Glutamatergic neuron (in vitro differentiated cells): ENCODE measurements at regions not wholly inside any gene's neighbourhood (a gene's known extent, or its start where the extent isn't known, plus 50 kb on each side); places are given as distances from the start of the nearest gene placed in this dataset.

ENCODE experiments used
- DNase-seq: peaks from one replicate; pipeline ENCODE4 v3.0.0; 2022
- H3K27ac Mint-ChIP-seq: one replicate; pipeline ENCODE4 v1.8.0; 2020; ENCODE audit warnings: mild to moderate bottlenecking, mixed read lengths, inconsistent platforms; ENCODE audit not compliant: unreplicated experiment
- H3K27me3 Mint-ChIP-seq: one replicate; pipeline ENCODE4 v1.8.0; 2020; ENCODE audit warnings: mild to moderate bottlenecking, moderate library complexity, mixed read lengths, inconsistent platforms; ENCODE audit not compliant: unreplicated experiment
- H3K36me3 Mint-ChIP-seq: one replicate; pipeline ENCODE4 v1.8.0; 2020; ENCODE audit warnings: mild to moderate bottlenecking, mixed read lengths, inconsistent platforms; ENCODE audit not compliant: unreplicated experiment
- H3K4me1 Mint-ChIP-seq: one replicate; pipeline ENCODE4 v1.8.0; 2020; ENCODE audit warnings: mild to moderate bottlenecking, low read depth, mixed read lengths, inconsistent platforms; ENCODE audit not compliant: unreplicated experiment
- H3K4me3 Mint-ChIP-seq: one replicate; pipeline ENCODE4 v1.8.0; 2020; ENCODE audit warnings: mild to moderate bottlenecking, mixed read lengths, inconsistent platforms; ENCODE audit not compliant: unreplicated experiment
- H3K9me3 Mint-ChIP-seq: one replicate; pipeline ENCODE4 v1.8.0; 2020; ENCODE audit warnings: mild to moderate bottlenecking, moderate library complexity, mixed read lengths, inconsistent platforms; ENCODE audit not compliant: unreplicated experiment
- CTCF ChIP-seq: fragments of 200-600 bp; sonication (generic); IDR thresholded peaks from one replicate; pipeline ENCODE4 v1.5.0; 2021; ENCODE audit not compliant: partially characterized antibody, unreplicated experiment

- H3K36me3 Mint-ChIP-seq, result no peaks in the 10 kb centered on the region
- no peaks in the 10 kb centered on the region for H3K9me3 Mint-ChIP-seq
- H3K4me1 Mint-ChIP-seq, result peaks cover 12% of the 10 kb centered on the region
- no peaks in the 10 kb centered on the region for H3K27me3 Mint-ChIP-seq
- no peak overlapping the region for H3K27ac Mint-ChIP-seq
- no peak overlapping the region for H3K4me3 Mint-ChIP-seq
- no peak for TF ChIP-seq CTCF
- no peak for DNase-seq
Measured at GRCh38 chr2:234166531-234166930, 116.0 kb downstream of the SPP2 start.

- Mint-ChIP-seq H3K36me3 (no peaks in the 10 kb centered on the region), H3K9me3 (no peaks in the 10 kb centered on the region), H3K4me1 (peaks cover 12% of the 10 kb centered on the region), H3K4me3 (no peak overlapping the region), H3K27me3 (no peaks in the 10 kb centered on the region), H3K27ac (no peak overlapping the region)
- DNase-seq, result no peak
- no peak for TF ChIP-seq CTCF
Measured at GRCh38 chr2:234165421-234165820, 114.9 kb downstream of the SPP2 start.

- Mint-ChIP-seq H3K27ac (no peak overlapping the region), H3K27me3 (no peaks in the 10 kb centered on the region), H3K36me3 (no peaks in the 10 kb centered on the region), H3K9me3 (no peaks in the 10 kb centered on the region), H3K4me1 (peaks cover 12% of the 10 kb centered on the region), H3K4me3 (no peak overlapping the region)
- TF ChIP-seq CTCF, result no peak
- DNase-seq, result no peak
Measured at GRCh38 chr2:234164493-234165413, 114.3 kb downstream of the SPP2 start.

- no peak for TF ChIP-seq CTCF
- Mint-ChIP-seq H3K27ac (no peak overlapping the region), H3K4me3 (no peak overlapping the region), H3K4me1 (peaks cover 7% of the 10 kb centered on the region), H3K9me3 (peaks cover 2% of the 10 kb centered on the region), H3K36me3 (peaks cover 8% of the 10 kb centered on the region), H3K27me3 (peaks cover 2% of the 10 kb centered on the region)
- DNase-seq, result no peak
Measured at GRCh38 chr2:234163510-234164045, 113.1 kb downstream of the SPP2 start.

GRCh38 chr2:234162861-234163260, 112.4 kb downstream of the SPP2 start:
- Mint-ChIP-seq H3K27ac (no peak overlapping the region), H3K4me1 (peaks cover under 1% of the 10 kb centered on the region), H3K4me3 (no peak overlapping the region), H3K36me3 (peaks cover 8% of the 10 kb centered on the region), H3K9me3 (peaks cover 2% of the 10 kb centered on the region), H3K27me3 (peaks cover 2% of the 10 kb centered on the region)
- no peak for DNase-seq
- no peak for TF ChIP-seq CTCF
